Tibial nerve (tissue), 4 donors: ENCODE measurements at regions not wholly inside any gene's neighbourhood (a gene's known extent, or its start where the extent isn't known, plus 50 kb on each side); places are given as distances from the start of the nearest gene placed in this dataset.

Experiments
- DNase-seq, 2 donors: peaks; one replicate each; pipeline ENCODE4 v3.0.0-alpha.2; 2019; ENCODE audit warnings: low spot score in 2 of 2
- H3K27ac ChIP-seq, 4 donors: fragments of 200-600 bp; sonication (generic) in 3 of 4; one replicate each; pipeline ENCODE4 v1.5.1; 2017 to 2019; ENCODE audit warnings: mild to moderate bottlenecking in 1 of 4
- H3K27me3 ChIP-seq, 2 donors: fragments of 200-600 bp; sonication (generic) in 1 of 2; one replicate each; pipeline versions ENCODE4 v1.5.1 to v1.6.0; 2017 to 2019
- H3K36me3 ChIP-seq, 3 donors: fragments of 200-600 bp; sonication (generic); one replicate each; pipeline ENCODE4 v1.5.1; 2018 to 2019
- H3K4me1 ChIP-seq, 4 donors: fragments of 200-600 bp; sonication (generic) in 3 of 4; one replicate each; pipeline ENCODE4 v1.5.1; 2017 to 2019
- H3K4me3 ChIP-seq, 4 donors: fragments of 200-600 bp; sonication (generic) in 3 of 4; one replicate each; pipeline ENCODE4 v1.5.1; 2017 to 2019; ENCODE audit warnings: mild to moderate bottlenecking in 1 of 4, moderate library complexity in 1 of 4
- H3K9me3 ChIP-seq, 4 donors: fragments of 200-600 bp; sonication (generic) in 3 of 4; one replicate each; pipeline ENCODE4 v1.5.1; 2017 to 2019
- CTCF ChIP-seq, 5 experiments: fragments of 200-600 bp in 3 of 5; fragments of 450-650 bp in 2 of 5; sonication (generic) in 3 of 5; IDR thresholded peaks; one replicate each; pipeline ENCODE4 v1.5.1; 2016 to 2019; ENCODE audit warnings: antibody characterized with exemption in 5 of 5, mild to moderate bottlenecking in 3 of 5, moderate library complexity in 2 of 5
- EP300 ChIP-seq, 2 donors: sonication (generic); formaldehyde crosslinking; IDR thresholded peaks; one replicate each; pipeline ENCODE4 v1.6.1; 2017; ENCODE audit warnings: antibody characterized with exemption in 2 of 2, mild to moderate bottlenecking in 1 of 2
- POLR2A ChIP-seq, 2 donors: fragments of 450-650 bp; IDR thresholded peaks; one replicate each; pipeline ENCODE4 v1.6.1; 2017; ENCODE audit warnings: antibody characterized with exemption in 2 of 2, mild to moderate bottlenecking in 2 of 2, moderate library complexity in 2 of 2
- WGBS, 2 donors: methylation state at CpG; one replicate each; pipeline ENCODE4 v1.1.5; 2018; 5-methylcytosine and 5-hydroxymethylcytosine counted together

DNA sequence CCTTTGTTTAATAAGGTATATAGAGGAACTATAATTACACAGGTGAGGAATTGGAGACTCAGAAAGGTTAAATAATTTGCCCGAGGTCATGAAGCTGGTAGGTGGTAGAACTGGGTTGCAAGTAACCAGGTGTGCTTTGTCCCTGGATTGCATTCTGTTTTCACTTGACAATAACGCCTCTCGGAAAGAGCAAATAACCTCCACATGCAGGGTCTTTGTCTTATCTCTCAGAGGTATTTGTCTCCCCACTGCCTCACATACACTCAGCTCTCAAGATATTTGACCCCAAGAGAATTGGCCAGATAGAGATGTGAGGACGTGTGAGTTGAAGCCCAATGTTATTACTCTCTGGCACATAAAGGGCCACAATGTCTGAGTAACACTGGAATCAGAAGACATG lies 320.9 kb upstream of the ONECUT1 start:
- Histone ChIP-seq H3K9me3 (no peaks in the 10 kb centered on the region), H3K27ac (no peak overlapping the region), H3K4me3 (no peak overlapping the region), H3K36me3 (no peaks in the 10 kb centered on the region), H3K27me3 (no peaks in the 10 kb centered on the region), H3K4me1 (no peaks in the 10 kb centered on the region)
- TF ChIP-seq EP300 (IDR thresholded peaks at IDR 0.05) = no peak
- TF ChIP-seq CTCF (IDR thresholded peaks at IDR 0.05) = no peak
- TF ChIP-seq POLR2A (IDR thresholded peaks at IDR 0.05) = no peak
- no peak for DNase-seq
- 40 to 55% methylated on average over 4 of the region's 4 CpGs for WGBS, 2 donors

- Histone ChIP-seq H3K36me3 (no peaks in the 10 kb centered on the region), H3K4me1 (no peaks in the 10 kb centered on the region), H3K27me3 (no peaks in the 10 kb centered on the region), H3K9me3 (no peaks in the 10 kb centered on the region), H3K27ac (no peak overlapping the region), H3K4me3 (no peak overlapping the region)
- 48 to 58% methylated on average over 2 of the region's 2 CpGs for WGBS, 2 donors
- no peak for DNase-seq
- TF ChIP-seq POLR2A (IDR thresholded peaks at IDR 0.05) = no peak
- no peak for TF ChIP-seq EP300 (IDR thresholded peaks at IDR 0.05)
- no peak for TF ChIP-seq CTCF (IDR thresholded peaks at IDR 0.05)
Measured at GRCh38 chr15:53108319-53108718, 318.2 kb upstream of the ONECUT1 start.

DNA sequence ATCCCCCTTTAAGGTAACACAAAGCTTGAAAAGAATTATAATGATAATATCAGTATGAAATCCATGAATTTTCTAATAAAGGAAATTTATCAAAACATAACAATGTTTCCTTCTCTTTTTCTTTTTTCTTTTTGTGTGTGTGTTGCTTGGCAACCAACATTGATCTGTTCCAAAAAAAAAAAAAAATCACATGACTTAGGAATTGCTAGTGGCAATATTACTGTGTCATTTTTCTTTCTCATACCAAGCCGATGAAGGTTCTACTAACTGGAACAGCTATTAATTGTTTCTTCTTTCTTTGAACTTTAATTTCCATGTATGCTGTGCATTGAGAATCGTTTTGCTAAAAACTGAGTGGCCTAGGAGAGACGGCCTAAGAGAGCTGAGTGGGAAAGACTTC lies 317.7 kb upstream of the ONECUT1 start:
- no peaks in the 10 kb centered on the region for H3K36me3 ChIP-seq
- TF ChIP-seq EP300 (IDR thresholded peaks at IDR 0.05) (no peak), CTCF (IDR thresholded peaks at IDR 0.05) (no peak), POLR2A (IDR thresholded peaks at IDR 0.05) (no peak)
- WGBS, 2 donors = 65 to 76% methylated on average over 3 of the region's 3 CpGs
- no peaks in the 10 kb centered on the region for H3K27me3 ChIP-seq
- no peak overlapping the region for H3K27ac ChIP-seq
- H3K4me3 ChIP-seq = no peak overlapping the region
- DNase-seq = no peak
- H3K9me3 ChIP-seq = no peaks in the 10 kb centered on the region
- H3K4me1 ChIP-seq = no peaks in the 10 kb centered on the region

GRCh38 chr15:53106505-53107286 lies 316.6 kb upstream of the ONECUT1 start:
- TF ChIP-seq POLR2A (IDR thresholded peaks at IDR 0.05) = no peak
- TF ChIP-seq CTCF (IDR thresholded peaks at IDR 0.05) = no peak
- no peak for TF ChIP-seq EP300 (IDR thresholded peaks at IDR 0.05)
- Histone ChIP-seq H3K27me3 (no peaks in the 10 kb centered on the region), H3K4me1 (no peaks in the 10 kb centered on the region), H3K9me3 (no peaks in the 10 kb centered on the region), H3K4me3 (no peak overlapping the region), H3K27ac (no peak overlapping the region), H3K36me3 (no peaks in the 10 kb centered on the region)
- WGBS, 2 donors = 80 to 83% methylated on average over 7 of the region's 7 CpGs
- DNase-seq = no peak

DNA sequence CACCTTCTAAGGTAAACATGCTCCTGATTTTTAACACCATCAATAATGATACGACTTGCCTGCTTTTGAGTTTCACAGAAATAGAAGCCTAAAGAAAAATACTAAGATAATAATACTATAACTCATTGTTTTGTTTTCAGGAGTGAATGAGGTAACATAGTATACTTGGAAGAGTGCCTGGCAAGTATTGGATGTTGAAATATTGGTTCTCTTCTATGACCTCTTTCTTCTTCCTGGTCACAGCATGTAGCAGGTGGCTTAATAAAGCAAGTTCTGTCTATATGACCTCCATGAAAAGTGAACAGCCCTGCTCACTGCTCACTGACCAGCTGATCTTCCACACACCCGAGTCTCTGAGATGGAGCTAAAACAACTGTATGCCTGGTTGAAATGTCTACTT lies 312.3 kb upstream of the ONECUT1 start:
- H3K4me3 ChIP-seq = no peak overlapping the region
- no peak overlapping the region for H3K27ac ChIP-seq
- WGBS, 2 donors = 61 to 68% methylated on average over 2 of the region's 2 CpGs

More for the DNA sequence above, 312.3 kb upstream of the ONECUT1 start:
- H3K9me3 ChIP-seq = no peaks in the 10 kb centered on the region
- TF ChIP-seq EP300 (IDR thresholded peaks at IDR 0.05) (no peak), CTCF (IDR thresholded peaks at IDR 0.05) (no peak), POLR2A (IDR thresholded peaks at IDR 0.05) (no peak)
- no peaks in the 10 kb centered on the region for H3K27me3 ChIP-seq
- no peaks in the 10 kb centered on the region for H3K4me1 ChIP-seq
- H3K36me3 ChIP-seq = no peaks in the 10 kb centered on the region
- no peak for DNase-seq
